Naive B cell (primary cell): ENCODE measurements at regions not wholly inside any gene's neighbourhood (a gene's known extent, or its start where the extent isn't known, plus 50 kb on each side); places are given as distances from the start of the nearest gene placed in this dataset.

Source experiments
- ATAC-seq, 2 donors: fragments of 150-1000 bp; cut with Tn5 transposase; 2 replicates each; pipeline ENCODE4 v1.10.0; 2021; ENCODE audit warnings: low read depth in 2 of 2, mild to moderate bottlenecking in 2 of 2, moderate library complexity in 2 of 2
- DNase-seq: peaks from one replicate; pipeline ENCODE4 v3.0.0; 2022
- H3K27ac Mint-ChIP-seq, 6 donors: one replicate each; pipeline ENCODE4 v1.8.0; 2020 to 2022; ENCODE audit warnings: mild to moderate bottlenecking in 6 of 6, mixed read lengths in 6 of 6, moderate library complexity in 5 of 6, inconsistent platforms in 2 of 6
- H3K27me3 Mint-ChIP-seq, 3 donors: one replicate each; pipeline ENCODE4 v1.8.0; 2021 to 2022; ENCODE audit warnings: mixed read lengths in 3 of 3, mild to moderate bottlenecking in 1 of 3
- H3K36me3 Mint-ChIP-seq, 2 donors: one replicate each; pipeline ENCODE4 v1.8.0; 2020 to 2022; ENCODE audit warnings: mixed read lengths in 2 of 2, inconsistent platforms in 1 of 2, mild to moderate bottlenecking in 1 of 2
- H3K4me1 Mint-ChIP-seq, 3 donors: one replicate each; pipeline ENCODE4 v1.8.0; 2020 to 2022; ENCODE audit warnings: mixed read lengths in 3 of 3, inconsistent platforms in 1 of 3, mild to moderate bottlenecking in 1 of 3, moderate library complexity in 1 of 3
- H3K4me3 Mint-ChIP-seq, 8 donors: one replicate each; pipeline ENCODE4 v1.8.0; 2020 to 2022; ENCODE audit warnings: mild to moderate bottlenecking in 8 of 8, mixed read lengths in 8 of 8, moderate library complexity in 8 of 8, inconsistent platforms in 2 of 8
- H3K9me3 Mint-ChIP-seq, 7 donors: one replicate each; pipeline ENCODE4 v1.8.0; 2020 to 2022; ENCODE audit warnings: mixed read lengths in 7 of 7, mild to moderate bottlenecking in 5 of 7, inconsistent platforms in 2 of 7, moderate library complexity in 1 of 7

DNA sequence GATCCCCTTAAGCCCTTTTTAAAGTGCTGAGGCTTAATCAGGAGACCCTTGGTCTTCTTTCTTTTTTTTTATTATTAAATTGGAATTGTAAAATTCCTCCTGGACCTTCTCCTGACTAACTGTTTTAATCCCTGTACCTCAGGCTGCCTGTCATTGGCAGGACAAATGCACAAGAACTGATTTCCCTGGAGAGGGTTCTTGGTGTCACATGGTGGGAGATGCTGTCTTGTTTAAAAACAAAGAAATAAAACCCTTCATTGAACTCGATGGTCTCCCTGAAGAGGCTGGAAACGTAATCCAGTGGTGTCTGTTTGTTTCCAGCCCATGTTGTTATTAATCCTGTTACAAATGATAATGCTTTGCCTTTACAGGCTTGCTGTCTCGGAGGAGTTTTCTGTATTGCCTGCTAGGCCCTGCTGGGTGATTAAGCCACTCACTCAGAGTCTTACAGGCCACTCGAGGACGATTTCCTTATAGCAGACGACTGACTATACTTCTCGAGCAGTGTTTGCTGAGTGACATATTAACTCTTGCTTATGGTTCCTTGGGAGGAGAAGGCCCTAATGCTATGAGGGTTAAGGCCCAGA lies 100.5 kb upstream of the MGAT5 start:
- Mint-ChIP-seq H3K27me3 (no peaks in the 10 kb centered on the region), H3K4me3 (peak overlapping the region in 2 of 8 donors; percentile 44 to 62), H3K4me1 (peaks cover 70 to 81% (median 77%) of the 10 kb centered on the region in 3 donors), H3K36me3 (peaks cover 6 to 20% of the 10 kb centered on the region in 2 donors), H3K27ac (peak overlapping the region in 5 of 6 donors; percentile 72 to 95 (median 88)), H3K9me3 (peaks cover 0 to 2% (median 0%) of the 10 kb centered on the region in 7 donors)
- no peak for DNase-seq
- ATAC-seq = no peak

DNA sequence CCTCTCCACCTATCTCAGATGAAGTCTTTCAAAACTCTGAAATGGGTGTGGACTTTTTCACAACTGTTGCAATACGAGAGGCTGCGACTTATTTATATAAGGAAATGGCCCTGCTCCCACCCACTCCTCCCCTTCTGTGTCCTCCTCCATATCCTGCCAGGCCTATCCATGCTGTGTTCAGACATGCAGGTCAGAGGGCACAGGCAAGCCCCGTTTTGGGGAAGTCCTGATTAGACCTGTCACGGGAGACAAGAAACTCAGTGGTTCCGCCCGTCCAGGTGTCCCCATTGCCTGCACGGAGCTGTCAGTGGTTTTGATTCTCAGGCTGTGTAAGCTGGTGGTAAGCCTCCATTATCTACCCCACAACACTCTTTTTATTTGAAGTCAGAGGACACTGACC lies 99.6 kb upstream of the MGAT5 start:
- Mint-ChIP-seq H3K4me3 (peak overlapping the region in 6 of 8 donors; percentile 19 to 71 (median 54)), H3K27me3 (no peaks in the 10 kb centered on the region), H3K9me3 (peaks cover 0 to 2% (median 0%) of the 10 kb centered on the region in 7 donors), H3K36me3 (peaks cover 6 to 20% of the 10 kb centered on the region in 2 donors), H3K4me1 (peaks cover 75 to 86% (median 77%) of the 10 kb centered on the region in 3 donors), H3K27ac (peak overlapping the region; percentile 85 to 95 (median 89))
- peak; percentile 59 for DNase-seq
- ATAC-seq = peak; percentile 84 to 85

DNA sequence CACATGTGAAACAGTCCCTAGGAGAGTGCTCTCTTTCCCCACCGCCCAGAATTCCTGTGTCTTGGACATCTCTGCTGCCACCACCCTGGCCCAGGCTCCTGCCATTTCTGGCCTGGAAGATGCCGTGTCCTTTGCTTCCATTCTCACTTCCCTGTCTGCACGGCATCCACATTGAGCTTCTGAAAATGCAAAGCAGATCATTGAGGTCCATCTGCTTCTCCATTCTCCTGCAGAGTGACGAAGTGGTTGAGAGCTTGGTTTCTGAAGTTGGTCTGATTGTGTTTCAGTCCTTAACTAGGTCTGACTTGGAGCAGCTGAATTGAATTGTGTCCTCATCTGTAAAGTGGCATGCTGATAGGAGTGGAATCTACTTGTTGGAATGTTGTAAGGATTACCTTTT lies 98.7 kb upstream of the MGAT5 start:
- ATAC-seq = peak; percentile 71 to 72
- peak overlapping the region; percentile 69 to 95 (median 89) for H3K27ac Mint-ChIP-seq
- H3K4me3 Mint-ChIP-seq = peak overlapping the region in 7 of 8 donors; percentile 4 to 71 (median 49)
- DNase-seq = peak; percentile 46
- no peaks in the 10 kb centered on the region for H3K27me3 Mint-ChIP-seq
- H3K4me1 Mint-ChIP-seq = peaks cover 68 to 86% (median 76%) of the 10 kb centered on the region in 3 donors
- H3K36me3 Mint-ChIP-seq = peaks cover 6 to 20% of the 10 kb centered on the region in 2 donors
- H3K9me3 Mint-ChIP-seq = peaks cover 0 to 2% (median 0%) of the 10 kb centered on the region in 7 donors

DNA sequence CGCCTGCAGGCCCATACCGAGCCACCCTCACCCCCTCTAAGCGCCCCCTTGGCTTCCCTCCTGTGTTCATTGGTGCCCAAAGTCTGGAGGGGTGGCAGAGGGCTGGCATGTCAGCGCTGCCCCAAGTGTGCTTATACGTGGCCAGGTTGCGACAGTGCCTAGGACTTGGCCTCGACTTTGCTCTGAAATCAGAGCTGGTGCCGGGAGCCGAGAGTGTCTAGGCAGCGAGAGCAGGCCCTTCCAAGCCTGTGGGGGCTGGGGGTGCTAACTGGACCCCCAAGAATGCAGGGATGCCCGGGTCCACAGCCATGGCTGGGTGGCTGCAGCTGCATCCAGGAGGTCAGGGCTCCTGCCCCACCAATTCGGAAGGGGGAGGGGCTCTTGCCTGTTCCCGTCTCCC lies 95.6 kb upstream of the MGAT5 start:
- H3K27me3 Mint-ChIP-seq = no peaks in the 10 kb centered on the region
- H3K4me3 Mint-ChIP-seq = peak overlapping the region in 2 of 8 donors; percentile 6 to 40
- H3K27ac Mint-ChIP-seq = peak overlapping the region in 4 of 6 donors; percentile 41 to 83 (median 66)
- H3K36me3 Mint-ChIP-seq = peaks cover 0 to 7% of the 10 kb centered on the region in 2 donors
- no peaks in the 10 kb centered on the region for H3K9me3 Mint-ChIP-seq
- ATAC-seq (no peak), DNase-seq (no peak)
- H3K4me1 Mint-ChIP-seq = peaks cover 82 to 97% (median 93%) of the 10 kb centered on the region in 3 donors

DNA sequence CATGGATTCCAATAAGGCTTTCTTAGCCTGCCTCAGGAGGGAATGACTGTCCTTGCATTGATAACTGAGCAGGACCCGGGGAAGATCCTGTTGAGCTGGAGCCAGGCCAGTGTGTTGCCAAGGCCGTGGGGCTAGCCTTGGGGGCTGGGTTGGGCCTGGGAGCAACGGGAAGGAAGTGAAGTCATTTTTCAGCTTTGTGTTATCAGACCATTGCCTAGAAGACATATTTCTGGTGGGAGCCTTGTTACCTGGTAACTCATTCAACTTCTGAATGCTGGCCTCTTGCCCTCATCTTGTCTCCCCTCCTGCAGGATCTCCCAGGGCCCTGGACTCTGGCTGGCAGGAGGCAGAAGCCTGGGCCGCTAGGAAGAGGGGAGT lies 92.7 kb upstream of the MGAT5 start:
- H3K36me3 Mint-ChIP-seq = no peaks in the 10 kb centered on the region
- no peaks in the 10 kb centered on the region for H3K9me3 Mint-ChIP-seq
- H3K4me3 Mint-ChIP-seq = peak overlapping the region in 7 of 8 donors; percentile 26 to 63 (median 55)
- peak overlapping the region; percentile 53 to 92 (median 78) for H3K27ac Mint-ChIP-seq
- H3K27me3 Mint-ChIP-seq = no peaks in the 10 kb centered on the region
- DNase-seq (no peak), ATAC-seq (no peak)
- peaks cover 86 to 100% (median 93%) of the 10 kb centered on the region in 3 donors for H3K4me1 Mint-ChIP-seq

DNA sequence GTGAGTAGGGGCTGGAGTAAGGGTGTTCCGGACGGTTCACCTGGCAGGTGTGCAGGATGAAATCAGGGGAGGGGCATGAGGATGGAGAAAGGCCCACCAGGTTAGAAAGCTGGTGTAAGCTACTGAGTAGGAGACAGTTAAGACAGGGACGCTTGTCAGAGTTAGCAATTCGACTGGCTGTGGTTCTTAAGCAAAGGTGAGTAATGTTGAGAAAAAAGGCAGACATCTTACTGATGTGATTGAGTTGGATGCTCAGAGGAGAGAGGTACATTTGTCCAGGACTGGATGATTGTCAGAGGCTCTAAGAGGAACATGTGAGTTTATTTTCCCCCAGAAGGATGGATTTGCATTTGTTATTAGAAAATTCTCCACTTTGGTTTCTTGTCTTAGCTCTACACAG lies 90.5 kb upstream of the MGAT5 start:
- ATAC-seq = no peak
- no peaks in the 10 kb centered on the region for H3K36me3 Mint-ChIP-seq
- no peaks in the 10 kb centered on the region for H3K9me3 Mint-ChIP-seq
- H3K4me1 Mint-ChIP-seq = peaks cover 82 to 97% (median 94%) of the 10 kb centered on the region in 3 donors
- H3K4me3 Mint-ChIP-seq = peak overlapping the region in 5 of 8 donors; percentile 32 to 71 (median 56)
- no peaks in the 10 kb centered on the region for H3K27me3 Mint-ChIP-seq
- DNase-seq = no peak
- H3K27ac Mint-ChIP-seq = peak overlapping the region; percentile 30 to 90 (median 58)

DNA sequence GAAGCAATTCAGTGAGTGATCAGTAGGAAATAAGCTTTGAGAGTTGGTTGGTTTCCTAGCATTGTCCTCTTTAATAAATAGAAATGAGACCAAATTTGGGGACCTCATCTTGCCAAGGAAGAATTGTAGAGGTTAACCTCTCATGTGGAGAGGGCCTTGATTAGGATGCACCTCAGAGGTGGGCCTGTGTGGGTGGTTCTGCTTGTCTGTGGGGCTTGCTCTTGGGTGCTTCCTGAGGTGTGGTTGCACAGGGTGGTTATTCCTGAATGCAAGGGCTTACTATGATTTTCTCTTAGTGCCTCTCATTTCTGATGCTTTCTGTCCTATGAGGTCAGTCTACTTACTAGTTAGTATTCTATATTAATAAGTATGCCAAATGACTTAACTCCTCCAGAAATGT lies 89.6 kb upstream of the MGAT5 start:
- DNase-seq (no peak), ATAC-seq (peak; percentile 43 to 56)
- Mint-ChIP-seq H3K4me3 (peak overlapping the region in 6 of 8 donors; percentile 23 to 74 (median 46)), H3K4me1 (peaks cover 79 to 98% (median 94%) of the 10 kb centered on the region in 3 donors), H3K27me3 (no peaks in the 10 kb centered on the region), H3K27ac (peak overlapping the region in 5 of 6 donors; percentile 6 to 62 (median 44)), H3K9me3 (no peaks in the 10 kb centered on the region), H3K36me3 (no peaks in the 10 kb centered on the region)

DNA sequence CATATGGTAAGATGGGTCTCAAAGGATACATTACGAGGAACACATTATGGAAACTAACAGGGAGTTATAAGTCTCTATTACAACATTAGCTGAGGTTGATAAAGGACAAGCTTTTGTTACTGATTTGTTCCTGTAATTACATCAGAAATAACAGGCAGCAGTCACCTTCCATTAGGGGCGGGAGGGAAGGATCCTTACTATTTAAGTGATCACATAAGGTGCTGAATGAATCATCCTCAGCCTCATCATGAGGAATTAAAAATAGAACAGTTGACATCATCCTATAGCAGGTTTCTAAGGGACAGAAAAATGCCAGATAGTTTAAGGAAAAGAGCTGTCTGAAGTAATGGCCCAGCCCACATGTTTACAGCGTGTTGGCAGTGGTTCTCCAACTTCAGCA lies 86.9 kb upstream of the MGAT5 start:
- Mint-ChIP-seq H3K9me3 (no peaks in the 10 kb centered on the region), H3K4me3 (peak overlapping the region in 1 of 8 donors; percentile 10), H3K36me3 (no peaks in the 10 kb centered on the region), H3K4me1 (peaks cover 79 to 99% (median 94%) of the 10 kb centered on the region in 3 donors), H3K27ac (peak overlapping the region in 2 of 6 donors; percentile 64 to 79), H3K27me3 (no peaks in the 10 kb centered on the region)
- ATAC-seq (no peak), DNase-seq (no peak)

DNA sequence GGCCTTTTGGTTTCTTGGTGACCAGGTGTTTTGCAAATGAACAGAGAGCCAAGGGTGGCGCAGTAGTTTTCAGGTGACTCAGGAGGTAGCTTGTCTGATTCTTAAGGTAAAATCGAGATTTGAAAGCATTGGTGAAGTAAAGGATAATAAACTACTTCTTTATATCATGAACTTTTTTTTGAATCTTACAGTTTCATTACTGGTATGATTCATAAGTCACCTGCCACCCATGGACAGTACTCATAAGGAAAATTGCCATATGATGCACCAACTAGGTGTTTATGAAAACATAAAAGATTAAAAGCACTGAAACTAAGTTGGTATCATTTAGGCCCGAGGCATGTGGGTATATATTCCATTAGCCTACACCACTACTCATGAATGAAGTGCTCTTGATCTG lies 84.1 kb upstream of the MGAT5 start:
- Mint-ChIP-seq H3K4me1 (peaks cover 69 to 99% (median 94%) of the 10 kb centered on the region in 3 donors), H3K4me3 (no peak overlapping the region), H3K27me3 (no peaks in the 10 kb centered on the region), H3K36me3 (no peaks in the 10 kb centered on the region), H3K27ac (peak overlapping the region in 4 of 6 donors; percentile 45 to 86 (median 79)), H3K9me3 (no peaks in the 10 kb centered on the region)
- no peak for ATAC-seq
- DNase-seq = no peak

DNA sequence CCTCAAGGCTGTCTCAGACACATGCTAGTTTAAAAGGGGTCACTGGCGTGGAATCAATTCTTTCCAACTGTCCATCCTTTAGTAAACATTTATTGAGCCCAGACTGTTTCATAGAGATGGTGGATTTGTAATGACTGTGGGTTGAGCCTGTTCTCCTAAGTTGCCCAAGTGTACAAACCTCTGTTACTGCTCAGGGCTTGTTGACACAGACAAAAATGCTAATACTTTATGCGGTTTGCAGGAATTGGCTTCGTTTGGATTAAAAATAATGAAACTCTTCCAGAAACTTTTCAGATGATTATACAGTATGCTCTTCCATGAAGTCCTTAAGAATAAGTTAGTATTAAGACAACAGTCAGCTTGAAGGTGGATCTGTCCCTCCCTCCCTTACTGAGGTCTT lies 83.6 kb upstream of the MGAT5 start:
- Mint-ChIP-seq H3K9me3 (no peaks in the 10 kb centered on the region), H3K36me3 (no peaks in the 10 kb centered on the region), H3K27me3 (no peaks in the 10 kb centered on the region), H3K27ac (peak overlapping the region in 2 of 6 donors; percentile 45 to 58), H3K4me3 (no peak overlapping the region), H3K4me1 (peaks cover 69 to 99% (median 94%) of the 10 kb centered on the region in 3 donors)
- DNase-seq = no peak
- ATAC-seq = no peak

DNA sequence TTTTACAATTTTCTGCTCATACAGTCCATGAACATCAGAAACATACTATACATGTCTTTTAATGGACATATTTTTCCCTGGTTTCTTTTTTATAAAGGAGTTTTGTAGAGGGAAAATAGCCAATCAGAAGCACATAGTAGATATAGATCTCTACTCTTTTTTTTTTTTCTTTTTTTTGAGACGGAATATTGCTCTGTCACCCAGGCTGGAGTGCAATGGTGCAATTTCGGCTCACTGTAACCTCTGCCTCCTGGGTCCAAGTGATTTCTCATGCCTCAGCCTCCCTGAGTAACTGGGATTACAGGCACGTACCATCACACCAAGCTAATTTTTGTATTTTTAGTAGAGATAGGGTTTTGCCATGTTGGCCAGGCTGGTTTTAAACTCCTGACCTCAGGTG lies 83.2 kb upstream of the MGAT5 start:
- no peaks in the 10 kb centered on the region for H3K36me3 Mint-ChIP-seq
- peaks cover 70 to 99% (median 94%) of the 10 kb centered on the region in 3 donors for H3K4me1 Mint-ChIP-seq
- ATAC-seq (no peak), DNase-seq (no peak)
- no peaks in the 10 kb centered on the region for H3K9me3 Mint-ChIP-seq
- H3K27ac Mint-ChIP-seq = peak overlapping the region in 3 of 6 donors; percentile 45 to 58 (median 51)
- H3K27me3 Mint-ChIP-seq = no peaks in the 10 kb centered on the region
- no peak overlapping the region for H3K4me3 Mint-ChIP-seq

DNA sequence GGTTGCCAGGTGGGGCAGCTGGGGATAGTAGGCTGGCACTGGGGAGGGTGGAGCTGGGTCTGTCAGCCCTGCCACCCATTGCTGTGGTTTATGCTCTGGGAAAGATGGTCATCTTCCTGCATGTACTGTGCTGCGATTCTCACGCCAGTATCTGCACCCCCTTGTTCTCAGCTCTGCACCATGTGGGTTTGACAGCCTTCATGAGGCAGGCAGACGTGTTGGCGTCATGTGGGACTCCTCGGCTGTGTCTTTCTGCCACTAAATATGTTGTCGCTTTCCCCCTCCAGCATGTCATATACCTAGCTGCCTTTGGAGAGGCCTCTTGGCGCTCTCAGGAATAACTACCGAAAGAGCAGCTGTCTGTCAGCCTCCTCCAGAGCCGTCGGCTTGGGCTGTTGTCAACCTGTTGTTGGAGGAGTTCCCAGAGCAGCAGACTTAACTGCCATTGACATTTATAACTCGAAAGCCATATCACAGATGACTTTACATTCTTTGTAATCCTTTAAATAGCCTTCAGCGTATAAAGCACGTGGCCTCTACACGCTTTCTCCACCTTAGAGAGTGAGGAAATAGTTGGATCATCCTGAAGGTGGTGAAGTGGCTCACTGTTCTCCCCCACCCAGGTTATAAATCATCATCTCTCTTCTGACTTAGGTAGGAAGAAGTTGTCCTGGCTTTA lies 80.4 kb upstream of the MGAT5 start:
- Mint-ChIP-seq H3K27ac (peak overlapping the region; percentile 61 to 94 (median 82)), H3K36me3 (no peaks in the 10 kb centered on the region), H3K27me3 (no peaks in the 10 kb centered on the region), H3K4me3 (peak overlapping the region in 2 of 8 donors; percentile 15 to 32), H3K4me1 (peaks cover 75 to 100% (median 98%) of the 10 kb centered on the region in 3 donors), H3K9me3 (no peaks in the 10 kb centered on the region)
- ATAC-seq (no peak), DNase-seq (no peak)

DNA sequence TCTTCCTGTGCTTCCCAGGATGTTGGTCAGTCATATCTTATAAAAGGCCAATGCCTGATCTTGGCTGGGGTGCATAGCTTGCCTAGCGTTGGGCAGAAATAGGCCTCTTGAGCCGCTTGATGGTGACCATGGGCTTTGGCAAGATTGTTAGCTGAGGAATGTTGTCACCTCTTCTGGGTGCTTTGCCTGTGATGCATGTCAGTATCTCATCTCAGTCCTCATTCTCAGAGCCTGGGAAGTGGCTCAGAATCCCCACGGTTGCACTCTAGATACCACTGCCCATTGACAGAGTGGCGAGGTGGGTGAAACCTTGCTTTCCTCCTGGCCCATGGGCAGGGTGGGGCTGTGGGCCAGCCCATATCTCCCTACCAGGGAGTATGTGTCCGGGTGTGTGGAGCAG lies 79.2 kb upstream of the MGAT5 start:
- H3K36me3 Mint-ChIP-seq = no peaks in the 10 kb centered on the region

DNA sequence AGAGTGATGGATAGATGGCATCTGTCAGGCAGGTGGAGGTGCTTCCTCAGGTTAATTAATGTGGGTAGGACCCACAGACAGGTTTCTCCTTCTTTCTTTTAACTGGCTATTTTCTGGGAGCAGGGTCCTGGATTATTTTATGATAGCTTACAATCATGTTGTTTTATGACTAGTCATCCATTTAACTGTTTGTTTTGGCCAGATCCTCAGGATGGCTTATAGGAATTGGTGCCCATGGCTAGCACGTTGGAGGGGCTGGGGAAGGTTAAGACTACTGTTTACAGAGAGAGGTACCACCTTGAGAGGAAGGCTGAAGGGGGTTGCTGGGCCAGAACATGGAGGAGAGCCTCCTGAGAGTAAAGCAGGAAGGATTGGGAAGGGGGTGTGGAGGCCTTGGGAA lies 78.0 kb upstream of the MGAT5 start:
- Mint-ChIP-seq H3K4me1 (peaks cover 78 to 100% (median 98%) of the 10 kb centered on the region in 3 donors), H3K27me3 (no peaks in the 10 kb centered on the region), H3K27ac (peak overlapping the region; percentile 93 to 98 (median 94)), H3K4me3 (peak overlapping the region in 4 of 8 donors; percentile 4 to 67 (median 23)), H3K36me3 (no peaks in the 10 kb centered on the region), H3K9me3 (no peaks in the 10 kb centered on the region)
- no peak for DNase-seq
- ATAC-seq = no peak

More for the DNA sequence above, 79.2 kb upstream of the MGAT5 start:
- Mint-ChIP-seq H3K4me3 (peak overlapping the region in 2 of 8 donors; percentile 47 to 61), H3K27ac (peak overlapping the region in 4 of 6 donors; percentile 84 to 97 (median 94)), H3K27me3 (no peaks in the 10 kb centered on the region), H3K4me1 (peaks cover 78 to 100% (median 98%) of the 10 kb centered on the region in 3 donors), H3K9me3 (no peaks in the 10 kb centered on the region)
- DNase-seq = no peak
- no peak for ATAC-seq
